GM21786 (cell line): ENCODE measurements at regions not wholly inside any gene's neighbourhood (a gene's known extent, or its start where the extent isn't known, plus 50 kb on each side); places are given as distances from the start of the nearest gene placed in this dataset.
"Not testable (repeated sequence)": the region's sequence is repeated elsewhere in the genome, so short reads cannot be mapped to it uniquely, and the experiment has no call there.

ENCODE experiments used
- ATAC-seq: cut with Tn5 transposase; IDR thresholded peaks from one replicate; pipeline ENCODE4 v1.9.1; 2021; ENCODE audit not compliant: unreplicated experiment

GRCh38 chr22:49677495-49677889 lies 150.2 kb downstream of the BRD1 start:
- no peak for ATAC-seq

DNA sequence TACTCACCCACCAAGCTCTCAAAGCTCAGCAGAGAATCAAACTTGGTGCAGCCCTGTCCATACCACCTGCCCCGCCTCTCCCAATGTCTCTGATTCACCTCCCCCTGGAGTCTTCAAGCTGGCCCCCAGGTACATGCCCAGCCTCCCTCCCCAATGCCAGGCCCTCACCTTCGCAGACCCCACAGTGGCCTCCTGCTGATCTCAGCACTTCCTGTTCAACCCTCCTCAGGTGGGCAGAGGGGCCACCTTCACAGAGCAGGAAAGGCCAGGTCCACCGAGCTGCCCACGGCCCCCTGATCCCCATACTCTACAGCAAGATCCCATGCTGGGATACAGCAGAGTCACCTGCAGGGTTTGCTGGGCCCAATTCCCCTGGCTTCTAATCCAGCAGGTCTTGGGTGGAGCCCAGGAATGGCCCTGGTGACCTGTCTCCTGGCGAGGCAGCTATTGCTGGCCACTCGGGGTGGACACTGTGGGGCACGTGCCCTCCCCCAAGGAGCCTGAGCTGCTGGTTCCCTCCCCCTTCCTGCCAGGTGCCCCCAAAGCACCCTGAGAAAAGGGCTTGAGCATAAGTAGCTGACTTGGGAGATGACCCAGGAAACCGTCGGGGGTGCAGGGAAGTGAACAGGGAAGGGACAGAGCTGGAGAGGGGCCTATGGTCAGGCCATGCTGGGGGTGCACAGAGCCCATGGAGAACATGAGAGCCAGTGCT lies 150.7 kb downstream of the BRD1 start:
- ATAC-seq, result no peak

GRCh38 chr22:49676230-49676629 lies 151.4 kb downstream of the BRD1 start:
- no peak for ATAC-seq

GRCh38 chr22:49674479-49675050 lies 153.1 kb downstream of the BRD1 start:
- no peak for ATAC-seq

DNA sequence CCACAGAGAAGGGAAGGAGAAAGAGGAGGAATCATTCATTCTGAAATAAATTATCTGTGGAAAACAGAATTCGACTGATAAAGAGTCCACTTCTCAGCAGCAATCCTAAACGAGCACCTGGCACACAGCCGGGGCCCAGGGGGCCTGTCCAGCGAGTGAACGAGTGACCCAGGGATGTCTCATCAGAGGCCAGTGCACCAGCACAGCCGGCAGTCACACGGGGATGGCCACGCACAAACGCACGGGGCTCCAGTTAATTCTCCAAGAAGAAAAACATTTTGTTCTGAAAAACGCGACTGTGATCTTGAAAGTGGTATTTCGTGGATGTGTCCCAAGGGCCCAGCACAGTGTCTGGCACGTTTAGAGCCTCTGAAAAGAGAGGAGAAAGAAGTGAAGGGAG lies 154.6 kb downstream of the BRD1 start:
- no peak for ATAC-seq

GRCh38 chr22:49672014-49672516 lies 155.6 kb downstream of the BRD1 start:
- no peak for ATAC-seq

DNA sequence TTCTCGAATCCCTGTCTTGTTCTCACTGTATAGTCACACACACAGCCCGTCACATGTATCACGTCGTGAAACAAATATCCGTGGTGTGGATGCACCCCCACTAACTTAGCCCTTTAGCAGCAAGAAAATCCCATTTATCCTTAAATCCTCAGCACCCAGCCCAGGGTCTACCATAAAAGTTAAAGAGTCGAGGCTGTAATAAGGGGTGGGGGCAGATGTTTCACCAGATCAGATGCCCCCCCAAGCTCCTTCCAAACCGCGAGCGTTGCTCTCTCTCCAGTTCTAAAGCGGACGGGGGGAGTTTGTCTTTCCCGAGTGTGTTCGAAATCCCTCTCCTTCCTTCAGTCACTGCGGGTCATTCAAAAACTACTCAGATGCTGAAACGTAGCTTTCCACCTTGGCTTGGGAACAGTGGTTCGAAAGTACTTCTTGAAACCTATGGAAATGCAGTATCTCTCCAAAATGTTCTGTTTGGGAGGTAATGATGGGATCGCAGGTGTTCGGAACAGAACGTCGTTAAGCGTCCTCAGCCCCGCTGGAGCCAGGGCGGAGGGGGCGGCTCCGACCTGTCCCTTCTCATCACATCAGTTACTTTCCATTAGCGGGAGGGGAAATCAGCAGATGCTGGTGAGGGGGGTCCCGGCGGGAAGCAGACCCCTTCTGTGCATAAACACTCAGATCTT lies 156.2 kb downstream of the BRD1 start:
- no peak for ATAC-seq

- ATAC-seq, result no peak
Observed at GRCh38 chr22:49670456-49671330, 157.0 kb downstream of the BRD1 start.

GRCh38 chr22:49669969-49670455 lies 157.7 kb downstream of the BRD1 start:
- not testable (repeated sequence) for ATAC-seq

DNA sequence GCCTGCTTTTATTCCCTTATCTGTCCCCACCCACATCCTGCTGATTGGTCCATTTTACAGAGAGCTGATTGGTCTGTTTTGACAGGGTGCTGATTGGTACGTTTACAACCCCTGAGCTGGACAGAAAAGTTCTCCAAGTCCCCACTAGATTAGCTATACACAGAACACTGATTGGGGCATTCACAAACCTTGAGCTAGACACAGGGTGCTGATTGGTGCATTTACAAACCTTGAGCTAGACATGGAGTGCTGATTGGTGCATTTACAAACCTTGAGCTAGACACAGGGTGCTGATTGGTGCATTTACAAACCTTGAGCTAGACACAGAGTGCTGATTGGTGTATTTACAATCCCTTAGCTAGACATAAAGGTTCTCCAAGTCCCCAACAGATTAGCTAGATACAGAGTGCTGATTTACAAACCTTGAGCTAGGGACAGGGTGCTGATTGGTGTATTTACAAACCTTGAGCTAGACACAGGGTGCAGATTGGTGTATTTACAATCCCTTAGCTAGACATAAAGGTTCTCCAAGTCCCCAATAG lies 158.2 kb downstream of the BRD1 start:
- not testable (repeated sequence) for ATAC-seq

DNA sequence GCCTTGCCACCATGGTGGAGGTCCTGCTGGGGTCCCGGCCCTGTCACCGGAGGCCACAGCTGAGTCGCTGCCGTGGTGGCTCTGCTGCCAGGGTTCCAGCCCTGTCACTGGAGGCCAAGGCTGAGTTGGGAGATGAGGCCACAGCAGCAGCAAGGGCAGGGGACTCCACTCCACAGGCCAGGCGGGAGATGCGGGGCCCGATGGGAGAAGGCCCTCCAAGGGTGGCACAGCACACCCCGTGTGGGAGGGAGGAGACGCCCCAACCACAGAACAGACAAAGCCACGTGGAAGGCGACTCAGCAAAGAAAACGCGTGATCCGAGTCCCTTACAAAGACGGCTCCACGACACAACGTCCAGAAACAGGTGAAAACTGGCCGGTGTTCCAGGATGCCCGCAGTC lies 159.3 kb downstream of the BRD1 start:
- ATAC-seq, result no peak

GRCh38 chr22:49667236-49667635 lies 160.4 kb downstream of the BRD1 start:
- ATAC-seq, result no peak

DNA sequence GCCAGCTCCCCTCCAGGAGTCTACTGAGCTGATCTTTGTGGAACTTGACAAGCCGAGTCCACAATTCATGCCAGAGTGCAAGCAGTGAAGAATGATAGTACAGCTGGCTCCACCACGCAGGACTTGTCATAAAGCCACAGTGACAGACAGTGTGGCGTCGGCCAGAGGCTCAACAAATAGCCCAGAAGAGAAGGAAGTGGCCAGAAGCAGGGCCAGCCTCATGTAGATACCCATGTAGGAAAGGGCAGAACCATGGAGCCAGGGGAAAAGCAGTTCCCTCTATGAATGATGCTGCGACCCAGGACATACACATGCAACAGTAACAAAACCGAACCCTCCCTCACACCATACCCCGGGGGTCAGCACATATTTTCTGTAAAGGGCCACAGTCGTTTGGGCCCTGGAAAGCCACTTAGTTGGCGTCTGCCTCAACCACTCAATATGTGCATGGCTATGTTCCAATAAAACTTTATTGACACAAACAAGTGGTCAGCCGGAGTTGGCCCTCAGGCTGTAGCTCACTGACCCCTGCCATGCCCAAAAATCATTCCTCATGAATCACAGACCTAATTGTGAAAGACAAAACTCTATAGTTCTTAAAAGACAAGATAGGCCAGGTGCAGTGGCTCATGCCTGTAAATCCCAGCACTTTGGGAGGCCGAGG lies 161.4 kb downstream of the BRD1 start:
- ATAC-seq, result no peak

DNA sequence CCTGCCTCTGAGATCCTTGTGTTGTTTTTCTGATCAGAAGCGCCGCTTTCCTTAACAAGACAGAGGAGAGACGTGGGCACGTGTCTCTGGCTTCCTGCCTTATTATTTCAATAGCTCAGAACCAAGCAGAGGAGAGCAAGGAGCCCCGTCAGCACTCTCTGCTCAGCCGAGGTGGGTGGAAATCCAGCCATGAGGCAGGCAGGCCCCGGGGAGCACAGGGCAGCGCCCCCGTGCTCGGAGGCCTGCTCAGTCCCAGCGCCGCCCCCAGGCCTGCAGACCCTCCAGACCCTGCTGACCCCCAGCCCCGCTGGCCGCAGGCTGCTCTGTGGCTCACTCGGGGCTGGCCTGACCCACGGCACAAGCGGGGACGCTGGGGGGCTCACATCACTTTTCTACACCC lies 162.8 kb downstream of the BRD1 start:
- ATAC-seq, result no peak

DNA sequence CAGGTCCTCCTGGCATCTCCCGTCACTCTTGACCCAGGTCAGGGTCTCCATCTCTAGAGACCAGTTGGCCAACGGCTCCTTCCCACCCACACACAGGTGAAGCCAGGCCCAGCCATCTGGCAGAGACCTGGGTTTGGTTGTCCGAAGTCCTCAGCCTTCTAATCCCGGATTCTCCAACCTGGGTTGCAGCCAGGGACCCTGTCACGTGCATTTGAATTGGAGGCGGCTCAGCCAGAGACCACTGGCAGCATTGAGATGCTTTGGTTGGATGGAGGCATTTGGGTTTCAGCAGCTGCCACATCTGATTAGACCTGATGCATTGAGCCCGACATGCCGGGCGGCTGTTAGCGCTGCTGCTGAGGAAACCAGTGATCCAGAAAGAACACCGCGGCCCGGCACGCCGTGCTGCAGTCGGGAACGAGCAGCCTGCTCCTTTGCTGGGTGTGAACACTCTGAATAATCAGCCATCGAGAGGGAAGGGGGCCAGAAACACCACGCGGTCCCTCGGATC lies 163.2 kb downstream of the BRD1 start:
- no peak for ATAC-seq

DNA sequence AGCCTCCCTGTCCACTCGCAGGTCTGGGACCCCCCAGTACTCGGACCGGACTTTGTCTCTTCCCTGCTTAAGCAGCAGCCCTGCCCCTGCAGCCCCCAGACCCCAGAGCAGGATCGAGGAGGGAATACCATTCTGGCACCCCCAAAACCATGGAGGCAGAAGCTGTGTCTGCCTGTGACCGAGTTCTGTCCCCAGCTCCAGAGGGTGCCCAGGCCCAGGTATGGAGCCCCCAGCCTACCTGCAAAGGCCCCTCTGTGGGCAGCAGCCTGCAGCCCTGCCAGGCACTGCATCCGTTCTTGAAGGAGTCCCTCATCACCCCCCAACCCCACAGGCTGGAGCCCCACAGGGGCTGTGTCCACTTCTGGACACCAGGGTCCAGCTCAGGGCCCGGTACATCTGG lies 163.8 kb downstream of the BRD1 start:
- no peak for ATAC-seq

DNA sequence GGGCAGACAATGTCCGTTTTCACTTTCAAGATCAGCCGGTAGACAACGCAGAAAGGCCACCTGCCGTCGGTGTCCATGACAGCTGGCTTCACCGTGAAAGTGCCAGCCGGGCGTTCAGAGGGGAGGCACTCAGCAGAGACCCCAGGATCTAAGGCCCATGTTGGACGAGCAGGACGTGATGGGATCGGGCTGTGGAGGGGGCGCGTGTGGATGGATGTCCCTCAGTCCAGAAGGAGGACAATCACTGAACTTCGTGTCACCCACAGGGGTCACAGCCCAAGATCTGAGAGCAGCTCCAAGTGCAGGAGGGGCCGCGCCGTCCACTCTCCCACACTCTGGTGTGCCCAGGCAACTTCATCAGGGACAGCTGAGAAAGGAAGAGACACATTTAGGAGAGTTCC lies 164.4 kb downstream of the BRD1 start:
- ATAC-seq, result no peak

GRCh38 chr22:49662681-49663080 lies 165.0 kb downstream of the BRD1 start:
- ATAC-seq, result no peak

DNA sequence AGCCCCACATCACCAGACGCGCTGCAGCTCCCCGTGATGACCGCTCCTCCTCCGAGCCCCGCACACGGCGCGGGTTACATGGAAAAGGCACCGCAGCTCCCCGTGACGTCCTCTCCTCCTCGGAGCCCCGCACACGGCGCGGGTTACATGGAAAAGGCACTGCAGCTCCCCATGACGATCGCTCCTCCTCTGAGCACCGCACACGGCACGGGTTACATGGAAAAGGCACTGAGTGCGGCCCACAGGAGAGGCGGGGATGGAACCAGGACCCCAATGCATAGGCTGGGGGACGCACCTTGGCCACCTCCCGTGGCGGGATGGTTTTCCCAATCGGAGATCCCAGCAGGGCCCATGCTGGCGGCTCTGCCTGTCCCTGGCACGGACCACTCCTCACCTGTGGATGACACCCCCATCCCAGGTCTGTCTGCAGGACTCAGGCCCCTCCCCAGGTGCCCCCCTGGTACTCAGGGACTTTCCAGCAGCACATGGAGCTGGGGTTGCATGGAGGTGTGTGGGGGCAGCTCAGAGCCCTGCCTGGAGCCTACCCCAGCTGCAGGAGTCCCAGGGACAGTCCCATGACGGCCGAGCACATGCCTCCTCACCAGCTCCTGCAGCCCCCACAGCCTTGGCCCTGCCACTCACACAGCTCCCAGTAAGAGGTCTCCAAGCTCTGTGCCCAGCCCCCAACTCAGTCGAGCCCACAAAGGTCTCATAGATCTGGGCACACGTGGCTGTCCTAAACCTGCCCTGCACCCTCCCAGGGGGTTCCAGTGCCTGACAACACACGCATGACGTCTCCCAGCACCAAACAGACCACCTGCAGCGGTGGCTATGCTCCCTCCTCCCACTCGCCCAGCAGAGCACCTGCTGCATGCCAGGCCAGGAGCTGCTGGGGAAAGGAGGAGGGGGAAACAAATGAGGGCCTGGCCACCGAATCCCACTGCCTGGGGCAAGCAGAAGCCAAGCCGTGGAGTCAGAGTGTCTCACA lies 166.6 kb downstream of the BRD1 start:
- ATAC-seq, result no peak
